ENCODE measurements at regions not wholly inside any gene's neighbourhood (a gene's known extent, or its start where the extent isn't known, plus 50 kb on each side); places are given as distances from the start of the nearest gene placed in this dataset.

DNA sequence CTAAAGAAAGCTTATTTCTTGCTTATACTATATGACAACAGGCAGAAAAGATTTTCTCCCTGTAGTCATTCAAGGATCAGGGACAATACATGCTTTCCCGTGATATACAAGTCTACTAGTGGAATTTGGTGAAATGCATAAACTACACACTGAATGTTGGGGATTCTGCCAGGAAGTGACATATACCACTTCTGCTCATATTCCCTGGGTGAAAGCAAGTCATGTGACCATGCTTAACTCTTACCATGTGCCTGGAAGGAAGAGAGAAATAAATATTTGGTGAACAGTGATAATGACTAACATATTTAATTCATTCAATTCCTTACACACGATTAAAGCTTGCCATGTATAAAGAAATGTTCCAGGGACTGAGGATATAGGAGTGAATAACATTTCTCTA lies 534.6 kb downstream of the PPARGC1A start:
- in situ Hi-C loops (cut with HindIII; ENCODE audit: low pct_unique_long_range_greater_than_20kb, low sequenced_read_pairs): no loop called here
- TF ChIP-seq POLR2AphosphoS5 (IDR thresholded peaks at IDR 0.05; ENCODE audit: low read depth, low read length) (no peak), TCF7L2 (IDR thresholded peaks at IDR 0.05; ENCODE audit: low read depth, low read length) (no peak), SIN3A (IDR thresholded peaks at IDR 0.05; ENCODE audit: borderline replicate concordance, insufficient read depth, low read depth, low read length) (no peak)
- TF ChIP-seq, protein P1, sequence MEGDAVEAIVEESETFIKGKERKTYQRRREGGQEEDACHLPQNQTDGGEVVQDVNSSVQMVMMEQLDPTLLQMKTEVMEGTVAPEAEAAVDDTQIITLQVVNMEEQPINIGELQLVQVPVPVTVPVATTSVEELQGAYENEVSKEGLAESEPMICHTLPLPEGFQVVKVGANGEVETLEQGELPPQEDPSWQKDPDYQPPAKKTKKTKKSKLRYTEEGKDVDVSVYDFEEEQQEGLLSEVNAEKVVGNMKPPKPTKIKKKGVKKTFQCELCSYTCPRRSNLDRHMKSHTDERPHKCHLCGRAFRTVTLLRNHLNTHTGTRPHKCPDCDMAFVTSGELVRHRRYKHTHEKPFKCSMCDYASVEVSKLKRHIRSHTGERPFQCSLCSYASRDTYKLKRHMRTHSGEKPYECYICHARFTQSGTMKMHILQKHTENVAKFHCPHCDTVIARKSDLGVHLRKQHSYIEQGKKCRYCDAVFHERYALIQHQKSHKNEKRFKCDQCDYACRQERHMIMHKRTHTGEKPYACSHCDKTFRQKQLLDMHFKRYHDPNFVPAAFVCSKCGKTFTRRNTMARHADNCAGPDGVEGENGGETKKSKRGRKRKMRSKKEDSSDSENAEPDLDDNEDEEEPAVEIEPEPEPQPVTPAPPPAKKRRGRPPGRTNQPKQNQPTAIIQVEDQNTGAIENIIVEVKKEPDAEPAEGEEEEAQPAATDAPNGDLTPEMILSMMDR (IDR thresholded peaks at IDR 0.05): no peak
- TF ChIP-seq, protein P2, sequence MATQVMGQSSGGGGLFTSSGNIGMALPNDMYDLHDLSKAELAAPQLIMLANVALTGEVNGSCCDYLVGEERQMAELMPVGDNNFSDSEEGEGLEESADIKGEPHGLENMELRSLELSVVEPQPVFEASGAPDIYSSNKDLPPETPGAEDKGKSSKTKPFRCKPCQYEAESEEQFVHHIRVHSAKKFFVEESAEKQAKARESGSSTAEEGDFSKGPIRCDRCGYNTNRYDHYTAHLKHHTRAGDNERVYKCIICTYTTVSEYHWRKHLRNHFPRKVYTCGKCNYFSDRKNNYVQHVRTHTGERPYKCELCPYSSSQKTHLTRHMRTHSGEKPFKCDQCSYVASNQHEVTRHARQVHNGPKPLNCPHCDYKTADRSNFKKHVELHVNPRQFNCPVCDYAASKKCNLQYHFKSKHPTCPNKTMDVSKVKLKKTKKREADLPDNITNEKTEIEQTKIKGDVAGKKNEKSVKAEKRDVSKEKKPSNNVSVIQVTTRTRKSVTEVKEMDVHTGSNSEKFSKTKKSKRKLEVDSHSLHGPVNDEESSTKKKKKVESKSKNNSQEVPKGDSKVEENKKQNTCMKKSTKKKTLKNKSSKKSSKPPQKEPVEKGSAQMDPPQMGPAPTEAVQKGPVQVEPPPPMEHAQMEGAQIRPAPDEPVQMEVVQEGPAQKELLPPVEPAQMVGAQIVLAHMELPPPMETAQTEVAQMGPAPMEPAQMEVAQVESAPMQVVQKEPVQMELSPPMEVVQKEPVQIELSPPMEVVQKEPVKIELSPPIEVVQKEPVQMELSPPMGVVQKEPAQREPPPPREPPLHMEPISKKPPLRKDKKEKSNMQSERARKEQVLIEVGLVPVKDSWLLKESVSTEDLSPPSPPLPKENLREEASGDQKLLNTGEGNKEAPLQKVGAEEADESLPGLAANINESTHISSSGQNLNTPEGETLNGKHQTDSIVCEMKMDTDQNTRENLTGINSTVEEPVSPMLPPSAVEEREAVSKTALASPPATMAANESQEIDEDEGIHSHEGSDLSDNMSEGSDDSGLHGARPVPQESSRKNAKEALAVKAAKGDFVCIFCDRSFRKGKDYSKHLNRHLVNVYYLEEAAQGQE (IDR thresholded peaks at IDR 0.05; ENCODE audit: insufficient read depth in 1 of 2, low read depth in 2 of 2, low read length in 1 of 2): no peak
- ChIA-PET POLR2A (no interaction called here), CTCF (no interaction called here)
- BruUV-seq (replicated peaks): no TSS peak
- Histone ChIP-seq H3K27me3 (ENCODE audit: control insufficient read depth, insufficient read depth, low read length) (no peaks in the 10 kb centered on the region), H3K36me3 (ENCODE audit: control insufficient read depth, insufficient read depth, low read length) (no peaks in the 10 kb centered on the region), H3K4me3 (ENCODE audit: low read depth in 2 of 2, low read length in 2 of 2) (no peak overlapping the region), H3K27ac (ENCODE audit: low read length) (no peak overlapping the region), H3K9me3 (ENCODE audit: control insufficient read depth, insufficient read depth, low read depth, low read length) (no peaks in the 10 kb centered on the region), H3K4me1 (ENCODE audit: control insufficient read depth, insufficient read depth, low read length) (no peaks in the 10 kb centered on the region)
- DNase-seq (ENCODE audit: low read depth, low spot score): no peak
- no peak for ATAC-seq
- intact Hi-C loops (cut with micrococcal nuclease; ENCODE audit: unreplicated experiment): no loop called here

DNA sequence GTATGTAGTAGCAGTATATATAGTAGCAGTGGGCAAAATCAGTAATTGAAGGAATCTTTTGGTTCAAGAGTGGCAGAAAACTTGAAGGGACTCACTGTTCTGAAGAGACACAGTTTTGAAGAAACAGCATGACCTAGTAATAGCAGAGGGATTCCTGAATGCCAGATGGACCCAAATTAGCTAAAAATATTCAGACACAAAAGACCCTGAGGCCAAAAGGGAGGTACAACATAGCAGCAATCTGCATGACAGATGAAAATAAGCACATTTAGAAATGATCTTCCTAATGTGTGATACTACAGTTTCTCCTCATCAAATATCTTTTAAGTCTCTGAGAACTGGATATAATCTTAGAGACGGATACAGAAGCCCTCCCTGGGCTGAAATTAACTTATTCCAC lies 536.6 kb downstream of the PPARGC1A start:
- H3K36me3 ChIP-seq (ENCODE audit: control insufficient read depth, insufficient read depth, low read length): no peaks in the 10 kb centered on the region; the same call in 1 of the 2 replicates
- ChIA-PET CTCF (no interaction called here), POLR2A (no interaction called here)
- H3K27me3 ChIP-seq (ENCODE audit: control insufficient read depth, insufficient read depth, low read length): no peaks in the 10 kb centered on the region
- no peaks in the 10 kb centered on the region for H3K9me3 ChIP-seq (ENCODE audit: control insufficient read depth, insufficient read depth, low read depth, low read length)
- in situ Hi-C loops (cut with HindIII; ENCODE audit: low pct_unique_long_range_greater_than_20kb, low sequenced_read_pairs): no loop called here
- H3K27ac ChIP-seq (ENCODE audit: low read length): no peak overlapping the region
- no peak for ATAC-seq
- no peaks in the 10 kb centered on the region for H3K4me1 ChIP-seq (ENCODE audit: control insufficient read depth, insufficient read depth, low read length)
- TF ChIP-seq, protein P2 (IDR thresholded peaks at IDR 0.05; ENCODE audit: insufficient read depth in 1 of 2, low read depth in 2 of 2, low read length in 1 of 2): no peak
- TF ChIP-seq POLR2AphosphoS5 (IDR thresholded peaks at IDR 0.05; ENCODE audit: low read depth, low read length): no peak
- no peak for TF ChIP-seq TCF7L2 (IDR thresholded peaks at IDR 0.05; ENCODE audit: low read depth, low read length)
- TF ChIP-seq, protein P1 (IDR thresholded peaks at IDR 0.05): no peak
- no peak for TF ChIP-seq SIN3A (IDR thresholded peaks at IDR 0.05; ENCODE audit: borderline replicate concordance, insufficient read depth, low read depth, low read length)
- no peak overlapping the region for H3K4me3 ChIP-seq (ENCODE audit: low read depth in 2 of 2, low read length in 2 of 2)
- intact Hi-C loops (cut with micrococcal nuclease; ENCODE audit: unreplicated experiment): no loop called here
- BruUV-seq (replicated peaks): no TSS peak
- no peak for DNase-seq (ENCODE audit: low read depth, low spot score)
